Dendritic cell treated with granulocyte-macrophage colony-stimulating factor and Interleukin-4, amounts not matched to agents 40 ng/mL and 50 ng/mL, for 4 days (primary cell): ENCODE measurements at regions not wholly inside any gene's neighbourhood (a gene's known extent, or its start where the extent isn't known, plus 50 kb on each side); places are given as distances from the start of the nearest gene placed in this dataset.
"Not testable (repeated sequence)": the region's sequence is repeated elsewhere in the genome, so short reads cannot be mapped to it uniquely, and the experiment has no call there.

ENCODE experiments used
- H3K27ac Mint-ChIP-seq: one replicate; pipeline ENCODE4 v1.8.0; 2022; ENCODE audit warnings: mild to moderate bottlenecking, mixed read lengths
- H3K27me3 Mint-ChIP-seq: one replicate; pipeline ENCODE4 v1.8.0; 2022; ENCODE audit warnings: mild to moderate bottlenecking, mixed read lengths
- H3K36me3 Mint-ChIP-seq: one replicate; pipeline ENCODE4 v1.8.0; 2022; ENCODE audit warnings: low read depth, mixed read lengths
- H3K4me1 Mint-ChIP-seq: one replicate; pipeline ENCODE4 v1.8.0; 2022; ENCODE audit warnings: low read depth, mixed read lengths
- H3K4me3 Mint-ChIP-seq: one replicate; pipeline ENCODE4 v1.8.0; 2022; ENCODE audit warnings: mild to moderate bottlenecking, moderate library complexity, mixed read lengths
- H3K9me3 Mint-ChIP-seq: one replicate; pipeline ENCODE4 v1.8.0; 2022; ENCODE audit warnings: mixed read lengths
- intact Hi-C: fragments of 100-400 bp; cut with micrococcal nuclease; formaldehyde crosslinking; loops from one replicate; pipeline ENCODE4 v1.15.0; 2022

GRCh38 chr11:82396639-82397038 is 337.0 kb downstream of the FAM181B start:
- intact Hi-C loops, H3K9me3 Mint-ChIP-seq, H3K4me3 Mint-ChIP-seq, H3K4me1 Mint-ChIP-seq, H3K36me3 Mint-ChIP-seq, H3K27ac Mint-ChIP-seq, H3K27me3 Mint-ChIP-seq: not testable (repeated sequence)

DNA sequence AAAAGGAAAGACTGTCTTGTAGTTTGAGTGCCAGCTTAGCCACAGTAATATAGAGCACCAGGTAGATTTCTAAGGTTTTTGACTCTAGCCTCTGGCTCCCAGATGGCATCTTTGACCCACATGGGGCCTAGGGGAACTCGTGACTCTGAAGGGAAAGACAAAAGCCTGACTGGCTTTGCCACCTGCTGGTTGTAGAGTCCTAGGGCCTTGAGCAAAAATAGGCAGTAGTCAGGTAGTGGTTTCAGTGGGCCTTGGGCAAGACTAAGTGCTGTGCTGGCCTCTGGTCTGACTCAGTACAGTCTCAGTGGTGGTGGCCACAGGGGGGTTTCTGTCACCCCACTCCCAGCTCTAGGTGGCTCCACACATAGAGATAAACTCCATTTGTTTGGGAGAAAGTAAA is 349.4 kb downstream of the FAM181B start:
- Mint-ChIP-seq H3K9me3 (peaks cover 12% of the 10 kb centered on the region), H3K27ac (no peak overlapping the region), H3K4me1 (no peaks in the 10 kb centered on the region), H3K4me3 (no peak overlapping the region), H3K36me3 (no peaks in the 10 kb centered on the region), H3K27me3 (no peaks in the 10 kb centered on the region)
- intact Hi-C loops = no loop called here

- intact Hi-C loops = no loop called here
- no peaks in the 10 kb centered on the region for H3K27me3 Mint-ChIP-seq
- no peak overlapping the region for H3K27ac Mint-ChIP-seq
Observed at GRCh38 chr11:82373781-82374542, 359.7 kb downstream of the FAM181B start.

DNA sequence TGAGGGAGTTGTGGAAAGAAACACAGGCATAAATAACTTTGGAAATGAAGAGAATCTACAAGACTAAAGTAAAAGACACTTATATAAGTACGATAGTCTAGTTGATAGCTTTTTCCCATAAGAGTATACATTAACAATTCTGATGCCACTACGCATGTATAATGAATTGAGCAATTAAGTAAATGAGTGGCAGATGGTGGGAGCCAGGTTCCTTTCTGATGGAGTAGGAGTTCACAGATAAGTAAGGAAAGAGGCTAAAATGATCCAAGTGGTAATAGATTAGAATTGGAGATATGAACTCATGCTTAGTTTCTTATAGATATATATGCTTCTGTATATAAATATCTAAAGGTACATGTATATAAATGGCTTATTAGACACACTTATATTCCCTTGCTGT is 368.3 kb downstream of the FAM181B start:
- no peak overlapping the region for H3K27ac Mint-ChIP-seq
- no peaks in the 10 kb centered on the region for H3K36me3 Mint-ChIP-seq
- intact Hi-C loops = no loop called here
- no peaks in the 10 kb centered on the region for H3K27me3 Mint-ChIP-seq
- H3K4me1 Mint-ChIP-seq = no peaks in the 10 kb centered on the region
- no peaks in the 10 kb centered on the region for H3K9me3 Mint-ChIP-seq
- H3K4me3 Mint-ChIP-seq = no peak overlapping the region

More at GRCh38 chr11:82373781-82374542, 359.7 kb downstream of the FAM181B start:
- no peaks in the 10 kb centered on the region for H3K4me1 Mint-ChIP-seq
- H3K4me3 Mint-ChIP-seq = no peak overlapping the region
- no peaks in the 10 kb centered on the region for H3K9me3 Mint-ChIP-seq
- no peaks in the 10 kb centered on the region for H3K36me3 Mint-ChIP-seq

DNA sequence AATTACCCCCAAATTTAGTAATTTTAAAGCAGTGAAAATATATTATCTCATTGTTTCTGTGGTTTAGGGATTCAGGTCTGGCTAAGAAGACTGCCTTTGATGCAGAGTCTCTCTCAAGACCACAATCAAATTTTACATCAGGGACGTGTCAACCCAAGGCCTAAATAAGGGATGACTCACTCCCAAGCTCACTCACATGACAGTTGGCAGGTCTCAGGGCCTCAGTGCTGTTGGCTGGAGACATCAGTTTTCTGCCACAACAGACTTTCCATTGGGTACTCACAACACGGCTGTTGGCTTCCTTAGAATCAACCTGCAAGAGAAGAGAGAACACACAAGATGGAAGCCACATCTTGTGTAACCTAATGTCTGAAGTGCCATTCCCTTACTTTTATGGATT is 377.3 kb downstream of the FAM181B start:
- no peaks in the 10 kb centered on the region for H3K36me3 Mint-ChIP-seq
- no peaks in the 10 kb centered on the region for H3K9me3 Mint-ChIP-seq
- H3K4me3 Mint-ChIP-seq = no peak overlapping the region
- H3K4me1 Mint-ChIP-seq = no peaks in the 10 kb centered on the region
- no peaks in the 10 kb centered on the region for H3K27me3 Mint-ChIP-seq
- intact Hi-C loops = no loop called here
- H3K27ac Mint-ChIP-seq = no peak overlapping the region

DNA sequence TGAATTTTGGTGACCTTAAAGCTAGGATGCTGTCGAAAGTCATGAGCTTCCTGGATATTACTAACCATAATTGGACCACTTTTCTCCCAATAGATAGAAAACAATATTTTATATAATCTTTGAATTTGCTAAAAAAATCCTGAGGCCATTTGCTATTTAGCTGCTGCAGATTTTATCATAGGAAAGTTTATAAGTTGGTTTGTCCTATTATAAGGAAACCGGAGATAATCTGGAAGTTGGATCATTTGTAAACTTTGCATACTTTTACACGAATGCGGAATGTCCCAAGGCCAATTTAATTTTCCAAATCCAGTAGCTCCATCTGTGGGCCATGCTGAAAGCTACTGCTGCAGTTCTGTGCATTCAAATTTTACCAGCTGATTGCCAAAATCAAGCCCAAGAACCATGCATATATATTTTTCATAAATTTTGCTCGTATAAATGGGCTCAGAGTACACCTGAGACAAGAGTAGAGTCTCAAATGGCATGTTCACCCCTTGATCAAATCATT is 378.3 kb downstream of the FAM181B start:
- Mint-ChIP-seq H3K36me3 (no peaks in the 10 kb centered on the region), H3K9me3 (no peaks in the 10 kb centered on the region)

DNA sequence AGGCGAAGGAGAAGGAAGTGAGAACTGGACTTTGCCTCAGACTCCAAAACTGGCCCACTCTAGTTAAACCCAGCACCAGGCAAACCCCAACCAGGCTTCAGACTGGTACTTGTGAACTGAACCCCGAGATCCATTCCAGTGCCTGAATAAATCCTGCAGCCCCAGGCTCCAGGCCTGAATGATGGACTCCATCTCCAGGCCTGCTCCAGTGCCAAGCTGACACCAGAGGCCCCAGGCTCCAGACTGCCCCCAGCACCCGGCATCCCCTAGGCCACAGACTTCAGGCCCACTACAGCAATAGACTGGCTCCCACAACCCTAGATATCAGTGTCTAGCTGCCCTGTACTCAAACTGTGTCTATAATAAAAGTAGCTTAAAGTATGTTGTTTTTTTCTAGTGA is 406.8 kb downstream of the FAM181B start:
- no peaks in the 10 kb centered on the region for H3K27me3 Mint-ChIP-seq
- intact Hi-C loops = no loop called here
- H3K36me3 Mint-ChIP-seq = no peaks in the 10 kb centered on the region
- H3K9me3 Mint-ChIP-seq = no peaks in the 10 kb centered on the region
- H3K4me1 Mint-ChIP-seq = no peaks in the 10 kb centered on the region
- H3K27ac Mint-ChIP-seq = no peak overlapping the region
- no peak overlapping the region for H3K4me3 Mint-ChIP-seq

More for the DNA sequence above, 378.3 kb downstream of the FAM181B start:
- intact Hi-C loops = no loop called here
- H3K27ac Mint-ChIP-seq = no peak overlapping the region
- H3K4me1 Mint-ChIP-seq = no peaks in the 10 kb centered on the region
- H3K27me3 Mint-ChIP-seq = no peaks in the 10 kb centered on the region
- H3K4me3 Mint-ChIP-seq = no peak overlapping the region

GRCh38 chr11:82321206-82321605 is 412.5 kb downstream of the FAM181B start:
- H3K27me3 Mint-ChIP-seq = no peaks in the 10 kb centered on the region
- H3K36me3 Mint-ChIP-seq = no peaks in the 10 kb centered on the region
- no peak overlapping the region for H3K4me3 Mint-ChIP-seq
- no peak overlapping the region for H3K27ac Mint-ChIP-seq
- intact Hi-C loops = no loop called here
- H3K4me1 Mint-ChIP-seq = no peaks in the 10 kb centered on the region
- H3K9me3 Mint-ChIP-seq = no peaks in the 10 kb centered on the region

GRCh38 chr11:82315093-82315492 is 418.6 kb downstream of the FAM181B start:
- H3K4me1 Mint-ChIP-seq = no peaks in the 10 kb centered on the region
- no peaks in the 10 kb centered on the region for H3K9me3 Mint-ChIP-seq
- H3K36me3 Mint-ChIP-seq = no peaks in the 10 kb centered on the region
- H3K4me3 Mint-ChIP-seq = no peak overlapping the region
- intact Hi-C loops = loop anchor here (10.0 kb wide), 1 partner anchor 380 kb away; no protein-coding TSS in a partner anchor
- no peak overlapping the region for H3K27ac Mint-ChIP-seq
- no peaks in the 10 kb centered on the region for H3K27me3 Mint-ChIP-seq

DNA sequence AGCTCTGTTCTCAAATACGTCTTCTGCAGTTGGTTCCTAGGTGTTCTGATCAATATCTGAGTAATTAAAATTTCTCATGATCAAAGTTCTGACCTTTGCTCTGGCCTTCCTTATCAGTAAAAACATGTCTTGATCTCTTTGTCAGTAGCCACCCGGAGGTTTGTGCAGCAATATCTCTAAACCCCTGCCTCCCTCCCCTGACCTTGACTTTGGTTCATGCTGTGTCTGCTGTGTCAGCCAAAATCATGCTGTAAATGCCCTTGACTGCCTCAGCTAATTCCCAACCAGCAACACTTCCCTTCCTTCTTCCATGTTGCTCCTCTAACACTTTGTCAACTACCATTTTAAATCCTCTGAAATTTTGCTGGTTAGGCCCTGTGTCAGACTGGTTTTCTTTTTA is 424.7 kb downstream of the FAM181B start:
- Mint-ChIP-seq H3K9me3 (no peaks in the 10 kb centered on the region), H3K36me3 (no peaks in the 10 kb centered on the region), H3K4me3 (no peak overlapping the region), H3K4me1 (no peaks in the 10 kb centered on the region), H3K27me3 (no peaks in the 10 kb centered on the region), H3K27ac (no peak overlapping the region)
- intact Hi-C loops = no loop called here

GRCh38 chr11:82305123-82305522 is 428.5 kb downstream of the FAM181B start:
- H3K27ac Mint-ChIP-seq = no peak overlapping the region
- H3K4me3 Mint-ChIP-seq = no peak overlapping the region
- H3K4me1 Mint-ChIP-seq = no peaks in the 10 kb centered on the region
- no peaks in the 10 kb centered on the region for H3K36me3 Mint-ChIP-seq
- H3K27me3 Mint-ChIP-seq = no peaks in the 10 kb centered on the region
- no peaks in the 10 kb centered on the region for H3K9me3 Mint-ChIP-seq
- intact Hi-C loops = no loop called here

GRCh38 chr11:82303671-82304070 is 430.0 kb downstream of the FAM181B start:
- Mint-ChIP-seq H3K4me1 (no peaks in the 10 kb centered on the region), H3K27ac (no peak overlapping the region), H3K4me3 (no peak overlapping the region), H3K36me3 (no peaks in the 10 kb centered on the region), H3K27me3 (no peaks in the 10 kb centered on the region), H3K9me3 (no peaks in the 10 kb centered on the region)
- intact Hi-C loops = no loop called here

DNA sequence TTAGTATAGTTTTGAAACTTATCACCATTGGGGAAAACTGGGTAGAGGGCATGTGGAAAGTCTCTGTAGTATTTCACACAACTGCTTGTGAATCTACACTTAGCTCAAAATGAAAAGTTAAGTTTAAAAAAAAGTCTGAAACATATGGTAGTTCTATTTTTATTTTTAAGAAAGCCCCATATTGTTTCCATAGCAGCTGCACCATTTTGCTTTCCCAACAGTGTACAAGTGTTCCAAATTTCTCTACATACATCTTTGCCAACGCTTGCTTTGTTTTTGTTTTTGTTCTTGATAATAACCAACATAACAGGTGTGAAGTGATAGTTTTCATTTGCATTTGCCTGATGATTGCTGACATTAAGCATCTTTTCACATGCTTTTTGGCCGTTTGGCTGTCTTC is 445.2 kb downstream of the FAM181B start:
- H3K4me3 Mint-ChIP-seq = no peak overlapping the region
- intact Hi-C loops = no loop called here
- H3K27ac Mint-ChIP-seq = no peak overlapping the region
- H3K27me3 Mint-ChIP-seq = no peaks in the 10 kb centered on the region
- H3K4me1 Mint-ChIP-seq = no peaks in the 10 kb centered on the region
- H3K36me3 Mint-ChIP-seq = no peaks in the 10 kb centered on the region
- H3K9me3 Mint-ChIP-seq = no peaks in the 10 kb centered on the region

GRCh38 chr11:82270870-82271269 is 462.8 kb downstream of the FAM181B start:
- intact Hi-C loops = no loop called here
- Mint-ChIP-seq H3K36me3 (no peaks in the 10 kb centered on the region), H3K9me3 (no peaks in the 10 kb centered on the region), H3K27ac (no peak overlapping the region), H3K4me3 (no peak overlapping the region), H3K27me3 (no peaks in the 10 kb centered on the region), H3K4me1 (no peaks in the 10 kb centered on the region)

DNA sequence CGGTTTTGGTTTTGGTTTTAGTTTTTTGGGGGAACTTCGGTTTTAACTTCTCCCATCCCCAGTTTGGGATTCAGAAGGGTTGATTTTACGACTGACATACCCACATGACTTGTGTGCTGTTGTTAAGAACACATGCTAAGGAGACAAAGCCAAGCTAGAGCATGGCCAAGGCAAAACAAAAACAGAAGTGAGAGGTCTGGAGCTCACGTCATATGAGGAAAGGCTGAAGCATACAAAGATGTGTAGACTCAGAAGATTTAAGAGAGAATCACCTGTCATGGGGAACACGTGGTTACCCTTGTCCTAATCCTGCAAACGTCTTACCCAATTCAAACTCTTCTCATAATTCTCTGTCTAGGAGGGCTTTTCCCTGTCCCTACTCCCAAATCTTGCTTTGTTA is 465.0 kb downstream of the FAM181B start:
- H3K4me1 Mint-ChIP-seq = no peaks in the 10 kb centered on the region
- H3K27ac Mint-ChIP-seq = no peak overlapping the region
- no peaks in the 10 kb centered on the region for H3K9me3 Mint-ChIP-seq
- no peaks in the 10 kb centered on the region for H3K36me3 Mint-ChIP-seq
- intact Hi-C loops = no loop called here
- H3K27me3 Mint-ChIP-seq = no peaks in the 10 kb centered on the region
- H3K4me3 Mint-ChIP-seq = no peak overlapping the region
